Lower leg skin (tissue), 3 donors: ENCODE measurements at regions not wholly inside any gene's neighbourhood (a gene's known extent, or its start where the extent isn't known, plus 50 kb on each side); places are given as distances from the start of the nearest gene placed in this dataset.

ENCODE experiments used
- CTCF ChIP-seq, 3 donors: fragments of 450-650 bp; IDR thresholded peaks; one replicate each; pipeline ENCODE4 v1.5.1; 2016; ENCODE audit warnings: antibody characterized with exemption in 3 of 3, mild to moderate bottlenecking in 3 of 3, moderate library complexity in 2 of 3
- POLR2A ChIP-seq, 2 donors: fragments of 450-650 bp; IDR thresholded peaks; one replicate each; pipeline ENCODE4 v1.6.1; 2016 to 2017; ENCODE audit warnings: antibody characterized with exemption in 2 of 2, mild to moderate bottlenecking in 1 of 2, moderate library complexity in 1 of 2

GRCh38 chr2:107428781-107429180 lies 397.9 kb upstream of the RGPD4 start:
- TF ChIP-seq CTCF (IDR thresholded peaks at IDR 0.05): no peak
- TF ChIP-seq POLR2A (IDR thresholded peaks at IDR 0.05): no peak
